ENCODE measurements at regions not wholly inside any gene's neighbourhood (a gene's known extent, or its start where the extent isn't known, plus 50 kb on each side); places are given as distances from the start of the nearest gene placed in this dataset.

DNA sequence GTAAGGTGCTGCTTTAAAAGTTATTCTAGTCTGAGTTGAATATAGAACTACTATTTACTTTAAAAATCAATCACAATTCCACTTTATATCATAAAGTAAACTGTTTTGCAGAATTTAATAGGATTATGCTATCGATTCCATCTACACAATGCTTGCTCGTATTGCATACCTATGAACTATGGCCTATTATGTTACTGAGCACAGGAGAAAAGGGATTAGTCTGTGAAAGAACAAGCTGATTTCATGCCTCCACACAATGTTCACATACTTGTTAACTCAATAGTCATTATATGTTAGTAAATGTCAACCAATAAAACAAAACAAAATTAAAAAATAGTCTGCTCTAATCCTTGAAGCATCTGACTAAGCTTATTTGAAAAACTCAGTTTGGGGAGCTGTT is 223.6 kb downstream of the PCDH10 start:
- no peak for TF ChIP-seq TCF7L2 (IDR thresholded peaks at IDR 0.05; ENCODE audit: low read depth, low read length)
- TF ChIP-seq, protein P1, sequence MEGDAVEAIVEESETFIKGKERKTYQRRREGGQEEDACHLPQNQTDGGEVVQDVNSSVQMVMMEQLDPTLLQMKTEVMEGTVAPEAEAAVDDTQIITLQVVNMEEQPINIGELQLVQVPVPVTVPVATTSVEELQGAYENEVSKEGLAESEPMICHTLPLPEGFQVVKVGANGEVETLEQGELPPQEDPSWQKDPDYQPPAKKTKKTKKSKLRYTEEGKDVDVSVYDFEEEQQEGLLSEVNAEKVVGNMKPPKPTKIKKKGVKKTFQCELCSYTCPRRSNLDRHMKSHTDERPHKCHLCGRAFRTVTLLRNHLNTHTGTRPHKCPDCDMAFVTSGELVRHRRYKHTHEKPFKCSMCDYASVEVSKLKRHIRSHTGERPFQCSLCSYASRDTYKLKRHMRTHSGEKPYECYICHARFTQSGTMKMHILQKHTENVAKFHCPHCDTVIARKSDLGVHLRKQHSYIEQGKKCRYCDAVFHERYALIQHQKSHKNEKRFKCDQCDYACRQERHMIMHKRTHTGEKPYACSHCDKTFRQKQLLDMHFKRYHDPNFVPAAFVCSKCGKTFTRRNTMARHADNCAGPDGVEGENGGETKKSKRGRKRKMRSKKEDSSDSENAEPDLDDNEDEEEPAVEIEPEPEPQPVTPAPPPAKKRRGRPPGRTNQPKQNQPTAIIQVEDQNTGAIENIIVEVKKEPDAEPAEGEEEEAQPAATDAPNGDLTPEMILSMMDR (IDR thresholded peaks at IDR 0.05): no peak
- no peak for TF ChIP-seq POLR2AphosphoS5 (IDR thresholded peaks at IDR 0.05; ENCODE audit: low read depth, low read length)
- no peak for TF ChIP-seq SIN3A (IDR thresholded peaks at IDR 0.05; ENCODE audit: borderline replicate concordance, insufficient read depth, low read depth, low read length)
- TF ChIP-seq, protein P2, sequence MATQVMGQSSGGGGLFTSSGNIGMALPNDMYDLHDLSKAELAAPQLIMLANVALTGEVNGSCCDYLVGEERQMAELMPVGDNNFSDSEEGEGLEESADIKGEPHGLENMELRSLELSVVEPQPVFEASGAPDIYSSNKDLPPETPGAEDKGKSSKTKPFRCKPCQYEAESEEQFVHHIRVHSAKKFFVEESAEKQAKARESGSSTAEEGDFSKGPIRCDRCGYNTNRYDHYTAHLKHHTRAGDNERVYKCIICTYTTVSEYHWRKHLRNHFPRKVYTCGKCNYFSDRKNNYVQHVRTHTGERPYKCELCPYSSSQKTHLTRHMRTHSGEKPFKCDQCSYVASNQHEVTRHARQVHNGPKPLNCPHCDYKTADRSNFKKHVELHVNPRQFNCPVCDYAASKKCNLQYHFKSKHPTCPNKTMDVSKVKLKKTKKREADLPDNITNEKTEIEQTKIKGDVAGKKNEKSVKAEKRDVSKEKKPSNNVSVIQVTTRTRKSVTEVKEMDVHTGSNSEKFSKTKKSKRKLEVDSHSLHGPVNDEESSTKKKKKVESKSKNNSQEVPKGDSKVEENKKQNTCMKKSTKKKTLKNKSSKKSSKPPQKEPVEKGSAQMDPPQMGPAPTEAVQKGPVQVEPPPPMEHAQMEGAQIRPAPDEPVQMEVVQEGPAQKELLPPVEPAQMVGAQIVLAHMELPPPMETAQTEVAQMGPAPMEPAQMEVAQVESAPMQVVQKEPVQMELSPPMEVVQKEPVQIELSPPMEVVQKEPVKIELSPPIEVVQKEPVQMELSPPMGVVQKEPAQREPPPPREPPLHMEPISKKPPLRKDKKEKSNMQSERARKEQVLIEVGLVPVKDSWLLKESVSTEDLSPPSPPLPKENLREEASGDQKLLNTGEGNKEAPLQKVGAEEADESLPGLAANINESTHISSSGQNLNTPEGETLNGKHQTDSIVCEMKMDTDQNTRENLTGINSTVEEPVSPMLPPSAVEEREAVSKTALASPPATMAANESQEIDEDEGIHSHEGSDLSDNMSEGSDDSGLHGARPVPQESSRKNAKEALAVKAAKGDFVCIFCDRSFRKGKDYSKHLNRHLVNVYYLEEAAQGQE (IDR thresholded peaks at IDR 0.05; ENCODE audit: insufficient read depth in 1 of 2, low read depth in 2 of 2, low read length in 1 of 2): no peak
- intact Hi-C loops (cut with micrococcal nuclease; ENCODE audit: unreplicated experiment) (no loop called here), in situ Hi-C loops (cut with HindIII; ENCODE audit: low pct_unique_long_range_greater_than_20kb, low sequenced_read_pairs) (no loop called here)
- H3K4me1 ChIP-seq (ENCODE audit: control insufficient read depth, insufficient read depth, low read length): no peaks in the 10 kb centered on the region
- DNase-seq (ENCODE audit: low read depth, low spot score): no peak
- ATAC-seq: no peak
- H3K4me3 ChIP-seq (ENCODE audit: low read depth in 2 of 2, low read length in 2 of 2): no peak overlapping the region
- no peaks in the 10 kb centered on the region for H3K36me3 ChIP-seq (ENCODE audit: control insufficient read depth, insufficient read depth, low read length)
- no TSS peak for BruUV-seq (replicated peaks)
- ChIA-PET CTCF (no interaction called here), POLR2A (no interaction called here)
- no peak overlapping the region for H3K27ac ChIP-seq (ENCODE audit: low read length)
- H3K27me3 ChIP-seq (ENCODE audit: control insufficient read depth, insufficient read depth, low read length): no peaks in the 10 kb centered on the region
- H3K9me3 ChIP-seq (ENCODE audit: control insufficient read depth, insufficient read depth, low read depth, low read length): no peaks in the 10 kb centered on the region

DNA sequence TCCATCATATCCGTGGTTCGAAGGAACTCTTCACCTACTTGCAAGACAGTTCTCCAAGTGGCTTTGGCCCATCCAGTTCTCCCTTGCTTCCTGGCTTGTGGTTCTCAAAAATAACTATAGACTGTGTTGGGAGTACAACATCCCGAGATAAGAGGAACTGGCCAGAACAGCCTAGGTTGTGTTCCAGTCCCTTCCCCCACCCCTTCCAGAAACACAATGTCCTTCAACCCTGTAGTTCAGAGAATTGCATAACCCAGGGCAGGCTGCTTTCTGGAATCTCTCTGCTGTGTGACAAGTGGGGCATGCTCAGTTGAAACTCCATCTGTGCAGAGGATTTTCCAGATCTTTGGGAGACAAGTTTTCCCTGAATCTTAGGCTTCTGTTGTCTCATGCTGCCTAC is 206.5 kb downstream of the PCDH10 start:
- ChIA-PET POLR2A (no interaction called here), CTCF (interaction anchor here (0.6 kb wide), 1 partner anchor 399 kb away, joined by 3 read pairs; no protein-coding TSS in a partner anchor)
- Histone ChIP-seq H3K36me3 (ENCODE audit: control insufficient read depth, insufficient read depth, low read length) (no peaks in the 10 kb centered on the region), H3K4me1 (ENCODE audit: control insufficient read depth, insufficient read depth, low read length) (no peaks in the 10 kb centered on the region), H3K27ac (ENCODE audit: low read length) (no peak overlapping the region), H3K4me3 (ENCODE audit: low read depth in 2 of 2, low read length in 2 of 2) (no peak overlapping the region), H3K27me3 (ENCODE audit: control insufficient read depth, insufficient read depth, low read length) (no peaks in the 10 kb centered on the region), H3K9me3 (ENCODE audit: control insufficient read depth, insufficient read depth, low read depth, low read length) (no peaks in the 10 kb centered on the region)
- BruUV-seq (replicated peaks): no TSS peak
- TF ChIP-seq, protein P1 (IDR thresholded peaks at IDR 0.05): no peak
- no peak for TF ChIP-seq SIN3A (IDR thresholded peaks at IDR 0.05; ENCODE audit: borderline replicate concordance, insufficient read depth, low read depth, low read length)
- TF ChIP-seq POLR2AphosphoS5 (IDR thresholded peaks at IDR 0.05; ENCODE audit: low read depth, low read length): no peak
- TF ChIP-seq TCF7L2 (IDR thresholded peaks at IDR 0.05; ENCODE audit: low read depth, low read length): no peak
- TF ChIP-seq, protein P2 (IDR thresholded peaks at IDR 0.05; ENCODE audit: insufficient read depth in 1 of 2, low read depth in 2 of 2, low read length in 1 of 2): no peak
- intact Hi-C loops (cut with micrococcal nuclease; ENCODE audit: unreplicated experiment) (no loop called here), in situ Hi-C loops (cut with HindIII; ENCODE audit: low pct_unique_long_range_greater_than_20kb, low sequenced_read_pairs) (no loop called here)
- DNase-seq (ENCODE audit: low read depth, low spot score): no peak
- ATAC-seq: no peak

Data from Panc1 (cell line).